Panc1 (cell line): ENCODE measurements at regions not wholly inside any gene's neighbourhood (a gene's known extent, or its start where the extent isn't known, plus 50 kb on each side); places are given as distances from the start of the nearest gene placed in this dataset.

ENCODE experiments used
- ATAC-seq: fragments of 200-7000 bp; cut with Tn5 transposase; 2 replicates; pipeline ENCODE4 v1.9.1; 2020; ENCODE audit warnings: mild to moderate bottlenecking, moderate library complexity
- BruUV-seq: library from RNA; stranded (reverse); fragments of 400-500 nt; replicated peaks from 2 replicates; lab custom pipeline; 2021; lab: Mats Ljungman, UMichigan
- CTCF ChIA-PET: fragments of 300-600 bp; sonication (Branson Sonifier 250); formaldehyde crosslinking; loops from one replicate; lab custom pipeline; 2022; ENCODE audit warnings: antibody characterized with exemption; lab: Charles Lee
- POLR2A ChIA-PET: fragments of 300-600 bp; sonication (Branson Sonifier 250); formaldehyde crosslinking; loops from one replicate; lab custom pipeline; 2022; ENCODE audit warnings: antibody characterized with exemption; lab: Charles Lee
- DNase-seq: peaks from one replicate; pipeline ENCODE4 v3.0.0-alpha.2; 2010; ENCODE audit warnings: low read depth, low spot score
- H3K27ac ChIP-seq: 2 replicates; pipeline ENCODE4 v1.5.1; 2011; ENCODE audit warnings: mild to moderate bottlenecking, low read length, inconsistent platforms
- H3K27me3 ChIP-seq: fragments of 200-500 bp; sonication (Bioruptor generic); 2 replicates; pipeline ENCODE4 v1.6.0; 2014; ENCODE audit warnings: low read length, inconsistent platforms; ENCODE audit not compliant: control insufficient read depth, insufficient read depth
- H3K36me3 ChIP-seq: fragments of 200-500 bp; sonication (Bioruptor generic); 2 replicates; pipeline ENCODE4 v1.5.1; 2014; ENCODE audit warnings: inconsistent platforms, mild to moderate bottlenecking, low read length, moderate library complexity; ENCODE audit not compliant: control insufficient read depth, insufficient read depth
- H3K4me1 ChIP-seq: 2 replicates; pipeline ENCODE4 v1.5.1; 2011; ENCODE audit warnings: inconsistent platforms, mild to moderate bottlenecking, low read length, moderate library complexity; ENCODE audit not compliant: control insufficient read depth, insufficient read depth
- H3K4me3 ChIP-seq, 2 experiments: 2 replicates each; pipeline ENCODE4 v1.5.1; 2011 to 2012; ENCODE audit warnings: low read depth in 2 of 2, low read length in 2 of 2, mild to moderate bottlenecking in 2 of 2, inconsistent platforms in 1 of 2, moderate library complexity in 1 of 2
- H3K9me3 ChIP-seq: fragments of 200-500 bp; sonication (Bioruptor generic); 2 replicates; pipeline ENCODE4 v1.5.1; 2014; ENCODE audit warnings: low read depth, mild to moderate bottlenecking, inconsistent platforms, low read length, moderate library complexity; ENCODE audit not compliant: control insufficient read depth, insufficient read depth
- POLR2AphosphoS5 ChIP-seq: IDR thresholded peaks from 2 replicates; pipeline ENCODE4 v1.6.1; 2012; ENCODE audit warnings: mild to moderate bottlenecking, low read depth, low read length, moderate library complexity
- SIN3A ChIP-seq: IDR thresholded peaks from 2 replicates; pipeline ENCODE4 v1.6.1; 2012; ENCODE audit warnings: low read depth, mild to moderate bottlenecking, low read length, moderate library complexity, borderline replicate concordance; ENCODE audit not compliant: insufficient read depth
- TCF7L2 ChIP-seq: IDR thresholded peaks from 2 replicates; pipeline ENCODE4 v1.6.1; 2011; ENCODE audit warnings: mild to moderate bottlenecking, low read depth, low read length, inconsistent platforms
- in situ Hi-C: cut with HindIII; loops from 2 replicates; pipeline ENCODE4 v1.10.0; 2016; ENCODE audit warnings: low sequenced_read_pairs, low pct_unique_long_range_greater_than_20kb
- intact Hi-C: fragments of 100-400 bp; cut with micrococcal nuclease; formaldehyde crosslinking; loops from one replicate; pipeline ENCODE4 v1.10.0; 2022; ENCODE audit not compliant: unreplicated experiment
- TF ChIP-seq, protein P1 (sequence below): fragments of 450-650 bp; IDR thresholded peaks from 2 replicates; pipeline ENCODE4 v1.5.1; 2017; ENCODE audit warnings: mild to moderate bottlenecking
- TF ChIP-seq, protein P2 (sequence below), 2 experiments: IDR thresholded peaks; 2 replicates each; pipeline ENCODE4 v1.6.1; 2011 to 2012; ENCODE audit warnings: low read depth in 2 of 2, control low read depth in 1 of 2, low read length in 1 of 2, mild to moderate bottlenecking in 1 of 2, moderate library complexity in 1 of 2; ENCODE audit not compliant: insufficient read depth in 1 of 2

DNA sequence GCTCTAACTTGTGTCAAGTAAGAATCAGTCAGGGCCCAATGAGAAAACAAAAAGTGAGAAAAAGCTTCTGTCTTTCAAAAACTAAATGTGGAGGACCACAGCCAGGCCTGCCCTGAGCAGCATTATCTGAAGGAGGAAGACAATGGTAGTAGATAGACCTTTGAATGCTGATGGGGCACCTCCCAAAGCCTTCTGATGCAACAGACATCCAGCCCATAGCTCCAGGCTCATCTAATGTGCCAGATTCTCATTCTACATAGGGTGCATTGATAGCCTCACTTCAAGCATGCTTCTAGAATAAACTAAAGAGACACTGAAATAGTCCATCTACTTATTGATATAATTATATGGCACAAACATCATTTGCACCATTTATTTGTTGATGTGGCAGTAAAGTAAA lies 351.6 kb downstream of the HHIPL2 start:
- no TSS peak for BruUV-seq
- intact Hi-C loops (no loop called here), in situ Hi-C loops (no loop called here)
- no peaks in the 10 kb centered on the region for H3K9me3 ChIP-seq
- no peak overlapping the region for H3K4me3 ChIP-seq
- ATAC-seq (no peak), DNase-seq (no peak)
- ChIA-PET CTCF (no interaction called here), POLR2A (no interaction called here)
- no peaks in the 10 kb centered on the region for H3K36me3 ChIP-seq
- TF ChIP-seq POLR2AphosphoS5 (no peak), TCF7L2 (no peak), SIN3A (no peak)
- TF ChIP-seq, protein P1, sequence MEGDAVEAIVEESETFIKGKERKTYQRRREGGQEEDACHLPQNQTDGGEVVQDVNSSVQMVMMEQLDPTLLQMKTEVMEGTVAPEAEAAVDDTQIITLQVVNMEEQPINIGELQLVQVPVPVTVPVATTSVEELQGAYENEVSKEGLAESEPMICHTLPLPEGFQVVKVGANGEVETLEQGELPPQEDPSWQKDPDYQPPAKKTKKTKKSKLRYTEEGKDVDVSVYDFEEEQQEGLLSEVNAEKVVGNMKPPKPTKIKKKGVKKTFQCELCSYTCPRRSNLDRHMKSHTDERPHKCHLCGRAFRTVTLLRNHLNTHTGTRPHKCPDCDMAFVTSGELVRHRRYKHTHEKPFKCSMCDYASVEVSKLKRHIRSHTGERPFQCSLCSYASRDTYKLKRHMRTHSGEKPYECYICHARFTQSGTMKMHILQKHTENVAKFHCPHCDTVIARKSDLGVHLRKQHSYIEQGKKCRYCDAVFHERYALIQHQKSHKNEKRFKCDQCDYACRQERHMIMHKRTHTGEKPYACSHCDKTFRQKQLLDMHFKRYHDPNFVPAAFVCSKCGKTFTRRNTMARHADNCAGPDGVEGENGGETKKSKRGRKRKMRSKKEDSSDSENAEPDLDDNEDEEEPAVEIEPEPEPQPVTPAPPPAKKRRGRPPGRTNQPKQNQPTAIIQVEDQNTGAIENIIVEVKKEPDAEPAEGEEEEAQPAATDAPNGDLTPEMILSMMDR: no peak
- TF ChIP-seq, protein P2, sequence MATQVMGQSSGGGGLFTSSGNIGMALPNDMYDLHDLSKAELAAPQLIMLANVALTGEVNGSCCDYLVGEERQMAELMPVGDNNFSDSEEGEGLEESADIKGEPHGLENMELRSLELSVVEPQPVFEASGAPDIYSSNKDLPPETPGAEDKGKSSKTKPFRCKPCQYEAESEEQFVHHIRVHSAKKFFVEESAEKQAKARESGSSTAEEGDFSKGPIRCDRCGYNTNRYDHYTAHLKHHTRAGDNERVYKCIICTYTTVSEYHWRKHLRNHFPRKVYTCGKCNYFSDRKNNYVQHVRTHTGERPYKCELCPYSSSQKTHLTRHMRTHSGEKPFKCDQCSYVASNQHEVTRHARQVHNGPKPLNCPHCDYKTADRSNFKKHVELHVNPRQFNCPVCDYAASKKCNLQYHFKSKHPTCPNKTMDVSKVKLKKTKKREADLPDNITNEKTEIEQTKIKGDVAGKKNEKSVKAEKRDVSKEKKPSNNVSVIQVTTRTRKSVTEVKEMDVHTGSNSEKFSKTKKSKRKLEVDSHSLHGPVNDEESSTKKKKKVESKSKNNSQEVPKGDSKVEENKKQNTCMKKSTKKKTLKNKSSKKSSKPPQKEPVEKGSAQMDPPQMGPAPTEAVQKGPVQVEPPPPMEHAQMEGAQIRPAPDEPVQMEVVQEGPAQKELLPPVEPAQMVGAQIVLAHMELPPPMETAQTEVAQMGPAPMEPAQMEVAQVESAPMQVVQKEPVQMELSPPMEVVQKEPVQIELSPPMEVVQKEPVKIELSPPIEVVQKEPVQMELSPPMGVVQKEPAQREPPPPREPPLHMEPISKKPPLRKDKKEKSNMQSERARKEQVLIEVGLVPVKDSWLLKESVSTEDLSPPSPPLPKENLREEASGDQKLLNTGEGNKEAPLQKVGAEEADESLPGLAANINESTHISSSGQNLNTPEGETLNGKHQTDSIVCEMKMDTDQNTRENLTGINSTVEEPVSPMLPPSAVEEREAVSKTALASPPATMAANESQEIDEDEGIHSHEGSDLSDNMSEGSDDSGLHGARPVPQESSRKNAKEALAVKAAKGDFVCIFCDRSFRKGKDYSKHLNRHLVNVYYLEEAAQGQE (IDR thresholded peaks at IDR 0.05; ENCODE audit: insufficient read depth in 1 of 2, low read depth in 2 of 2, low read length in 1 of 2): no peak
- no peaks in the 10 kb centered on the region for H3K4me1 ChIP-seq
- H3K27ac ChIP-seq: no peak overlapping the region
- H3K27me3 ChIP-seq: no peaks in the 10 kb centered on the region

DNA sequence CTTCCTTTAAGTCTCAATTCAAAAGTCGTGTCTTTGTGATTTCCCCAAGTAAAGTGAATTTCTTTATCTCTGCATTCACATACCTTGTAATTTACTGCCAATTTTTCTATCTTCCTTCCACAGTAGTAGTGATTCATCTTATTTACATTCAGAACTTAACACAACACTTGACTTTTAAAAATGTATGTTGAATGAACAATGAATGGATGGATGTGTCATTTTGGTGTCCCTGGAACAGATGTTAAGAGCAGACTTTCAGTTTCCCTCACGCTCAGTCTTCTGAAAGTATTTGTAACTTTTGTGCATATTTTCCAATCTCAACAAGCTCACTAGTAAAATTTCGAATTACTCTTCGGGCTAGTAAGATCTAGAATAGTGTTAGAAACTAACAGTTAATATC lies 352.0 kb downstream of the HHIPL2 start:
- H3K4me3 ChIP-seq: no peak overlapping the region
- no peak for ATAC-seq
- no peak overlapping the region for H3K27ac ChIP-seq
- H3K9me3 ChIP-seq: no peaks in the 10 kb centered on the region
- in situ Hi-C loops: no loop called here
- TF ChIP-seq POLR2AphosphoS5: no peak
- no peak for TF ChIP-seq SIN3A
- TF ChIP-seq, protein P1: no peak
- TF ChIP-seq, protein P2 (IDR thresholded peaks at IDR 0.05; ENCODE audit: insufficient read depth in 1 of 2, low read depth in 2 of 2, low read length in 1 of 2): no peak
- TF ChIP-seq TCF7L2: no peak
- H3K27me3 ChIP-seq: no peaks in the 10 kb centered on the region
- no TSS peak for BruUV-seq
- H3K36me3 ChIP-seq: no peaks in the 10 kb centered on the region
- H3K4me1 ChIP-seq: no peaks in the 10 kb centered on the region
- ChIA-PET CTCF (no interaction called here), POLR2A (no interaction called here)
- DNase-seq: no peak
- intact Hi-C loops: no loop called here
